Testis (tissue), 2 donors: ENCODE measurements at regions not wholly inside any gene's neighbourhood (a gene's known extent, or its start where the extent isn't known, plus 50 kb on each side); places are given as distances from the start of the nearest gene placed in this dataset.

ENCODE experiments used
- POLR2A ChIP-seq: fragments of 450-650 bp; IDR thresholded peaks from one replicate; pipeline ENCODE4 v1.6.1; 2017; ENCODE audit warnings: antibody characterized with exemption, mild to moderate bottlenecking, moderate library complexity
- TF ChIP-seq, protein P1 (sequence below), 3 experiments: fragments of 450-650 bp in 2 of 3; fragments of 200-600 bp in 1 of 3; sonication (generic) in 1 of 3; IDR thresholded peaks; one replicate each; pipeline ENCODE4 v1.5.1; 2016 to 2019; ENCODE audit warnings: antibody characterized with exemption in 3 of 3, mild to moderate bottlenecking in 2 of 3, moderate library complexity in 1 of 3

DNA sequence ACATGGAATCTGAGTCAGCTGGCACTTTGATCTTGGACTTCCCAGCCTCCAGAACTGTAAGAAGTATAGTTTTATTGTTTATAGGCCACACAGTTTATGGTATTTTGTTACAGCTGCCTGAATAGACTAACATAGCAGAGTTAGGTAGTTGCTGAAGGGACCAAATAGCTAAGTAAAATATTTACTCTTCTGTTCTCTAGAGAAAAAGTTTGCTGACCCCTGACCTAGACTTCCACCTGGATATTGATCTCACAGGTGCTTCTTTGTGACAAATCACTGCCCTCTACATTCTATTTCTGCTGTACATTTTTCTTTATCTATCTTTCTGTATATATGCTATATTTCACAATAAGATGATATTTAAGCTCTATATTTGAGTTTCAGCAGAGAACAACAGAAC is 212.5 kb downstream of the CSNK2A3 start:
- TF ChIP-seq, protein P1, sequence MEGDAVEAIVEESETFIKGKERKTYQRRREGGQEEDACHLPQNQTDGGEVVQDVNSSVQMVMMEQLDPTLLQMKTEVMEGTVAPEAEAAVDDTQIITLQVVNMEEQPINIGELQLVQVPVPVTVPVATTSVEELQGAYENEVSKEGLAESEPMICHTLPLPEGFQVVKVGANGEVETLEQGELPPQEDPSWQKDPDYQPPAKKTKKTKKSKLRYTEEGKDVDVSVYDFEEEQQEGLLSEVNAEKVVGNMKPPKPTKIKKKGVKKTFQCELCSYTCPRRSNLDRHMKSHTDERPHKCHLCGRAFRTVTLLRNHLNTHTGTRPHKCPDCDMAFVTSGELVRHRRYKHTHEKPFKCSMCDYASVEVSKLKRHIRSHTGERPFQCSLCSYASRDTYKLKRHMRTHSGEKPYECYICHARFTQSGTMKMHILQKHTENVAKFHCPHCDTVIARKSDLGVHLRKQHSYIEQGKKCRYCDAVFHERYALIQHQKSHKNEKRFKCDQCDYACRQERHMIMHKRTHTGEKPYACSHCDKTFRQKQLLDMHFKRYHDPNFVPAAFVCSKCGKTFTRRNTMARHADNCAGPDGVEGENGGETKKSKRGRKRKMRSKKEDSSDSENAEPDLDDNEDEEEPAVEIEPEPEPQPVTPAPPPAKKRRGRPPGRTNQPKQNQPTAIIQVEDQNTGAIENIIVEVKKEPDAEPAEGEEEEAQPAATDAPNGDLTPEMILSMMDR (IDR thresholded peaks at IDR 0.05) = no peak
- no peak for TF ChIP-seq POLR2A
